OCI-LY1 (cell line): ENCODE measurements at regions not wholly inside any gene's neighbourhood (a gene's known extent, or its start where the extent isn't known, plus 50 kb on each side); places are given as distances from the start of the nearest gene placed in this dataset.

ENCODE experiments used
- CTCF ChIP-seq: fragments of 200-600 bp; sonication (generic), shearing (Covaris generic); IDR thresholded peaks from 2 replicates; pipeline ENCODE4 v1.5.1; 2017; ENCODE audit warnings: mild to moderate bottlenecking, antibody characterized with exemption, low read length, moderate library complexity, mixed read lengths
- EZH2 ChIP-seq: fragments of 200-600 bp; sonication (generic), shearing (Covaris generic); IDR thresholded peaks from 2 replicates; pipeline ENCODE4 v1.8.0; 2017; ENCODE audit warnings: borderline replicate concordance, mixed run types, mild to moderate bottlenecking, antibody characterized with exemption, low read length, moderate library complexity, mixed read lengths

GRCh38 chr2:194086129-194086528 is 1570.9 kb upstream of the SLC39A10 start:
- TF ChIP-seq EZH2 (no peak), CTCF (no peak)
